NCI-H2196 (cell line): ENCODE measurements at regions not wholly inside any gene's neighbourhood (a gene's known extent, or its start where the extent isn't known, plus 50 kb on each side); places are given as distances from the start of the nearest gene placed in this dataset.
"Not testable (repeated sequence)": the region's sequence is repeated elsewhere in the genome, so short reads cannot be mapped to it uniquely, and the experiment has no call there.

Experiments used
- DNase-seq: peaks from one replicate; lab custom pipeline; 2025; ENCODE audit not compliant: unreplicated experiment; lab: John Stamatoyannopoulos, UW

GRCh38 chr11:92122561-92122960 is 102.1 kb upstream of the FAT3 start:
- DNase-seq = no peak

- no peak for DNase-seq
These were observed 113.3 kb upstream of the FAT3 start for GRCh38 chr11:92111287-92111686.

DNA sequence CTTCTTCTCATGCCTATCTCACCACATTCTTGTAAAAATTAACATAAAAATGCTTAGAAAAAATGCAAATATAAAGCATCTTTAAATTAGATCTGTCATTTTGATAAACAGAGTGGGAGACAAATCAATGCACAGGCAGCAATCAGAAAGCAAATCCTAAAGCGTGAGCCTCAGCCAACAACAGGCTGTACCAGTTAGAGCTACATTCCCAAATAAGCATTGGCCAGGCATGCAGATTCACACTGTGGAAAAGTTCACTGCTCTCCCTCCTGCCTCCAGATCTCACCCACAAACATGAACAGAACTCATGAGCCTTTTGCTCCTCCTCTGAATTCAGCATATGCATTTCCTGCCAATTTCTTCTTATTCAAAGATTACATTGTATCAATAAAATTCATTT is 115.2 kb upstream of the FAT3 start:
- no peak for DNase-seq

GRCh38 chr11:92107331-92107730 is 117.3 kb upstream of the FAT3 start:
- DNase-seq = no peak

DNA sequence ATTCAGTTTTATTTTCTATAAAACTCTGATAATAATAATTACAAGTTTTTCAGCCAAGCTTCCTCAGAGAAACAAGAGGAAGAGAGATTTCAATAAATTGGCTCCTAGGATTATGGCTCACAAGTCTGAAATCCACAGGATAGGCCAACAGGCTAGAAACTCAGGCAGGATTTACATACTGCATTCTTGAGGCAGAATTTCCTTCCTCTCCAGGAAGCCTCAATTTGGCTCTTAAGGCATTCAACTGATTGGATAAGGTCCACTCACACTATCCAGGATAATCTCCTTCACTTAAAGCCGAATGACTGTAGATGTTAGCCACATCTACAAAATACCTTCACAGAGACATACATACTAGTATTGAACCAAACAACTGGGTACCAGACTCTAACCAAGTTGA is 120.3 kb upstream of the FAT3 start:
- no peak for DNase-seq

GRCh38 chr11:92101920-92102319 is 122.7 kb upstream of the FAT3 start:
- DNase-seq = no peak

- DNase-seq = no peak
These were observed 125.4 kb upstream of the FAT3 start for GRCh38 chr11:92099183-92099582.

GRCh38 chr11:92098172-92098571 is 126.4 kb upstream of the FAT3 start:
- DNase-seq = no peak

- DNase-seq = no peak
These were observed 136.7 kb upstream of the FAT3 start for GRCh38 chr11:92087725-92088537.

GRCh38 chr11:92083123-92083522 is 141.5 kb upstream of the FAT3 start:
- no peak for DNase-seq

GRCh38 chr11:92082652-92083051 is 142.0 kb upstream of the FAT3 start:
- no peak for DNase-seq

DNA sequence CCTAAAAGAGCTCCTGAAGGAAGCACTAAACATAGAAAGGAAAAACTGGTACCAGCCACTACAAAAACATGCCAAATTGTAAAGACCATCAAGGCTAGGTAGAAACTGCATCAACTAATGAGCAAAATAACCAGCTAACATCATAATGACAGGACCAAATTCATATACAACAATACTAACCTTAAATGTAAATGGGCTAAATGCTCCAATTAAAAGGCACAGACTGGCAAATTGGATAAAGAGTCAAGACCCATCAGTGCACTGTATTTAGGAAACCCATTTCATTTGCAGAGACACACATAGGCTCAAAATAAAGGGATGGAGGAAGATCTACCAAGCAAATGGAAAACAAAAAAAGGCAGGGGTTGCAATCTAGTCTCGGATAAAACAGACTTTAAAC is 150.1 kb upstream of the FAT3 start:
- not testable (repeated sequence) for DNase-seq

DNA sequence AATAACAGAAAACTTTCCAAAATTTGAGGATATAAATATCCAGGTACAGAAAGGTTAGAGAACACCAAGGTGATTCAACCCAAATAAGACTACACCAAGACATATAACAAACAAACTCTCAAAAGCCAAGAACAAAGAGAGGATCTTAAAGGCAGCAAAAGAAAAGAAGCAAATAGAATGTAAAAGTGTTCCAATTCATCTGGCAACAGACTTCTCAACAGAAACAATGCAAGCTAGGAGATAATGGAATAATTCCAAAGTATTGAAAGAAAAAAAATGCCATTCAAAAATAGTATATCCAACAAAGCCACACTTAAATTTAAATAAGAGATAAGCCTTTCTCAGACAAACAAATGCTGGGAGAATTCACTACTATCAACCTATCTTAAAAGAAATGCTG is 153.0 kb upstream of the FAT3 start:
- DNase-seq = no peak

DNA sequence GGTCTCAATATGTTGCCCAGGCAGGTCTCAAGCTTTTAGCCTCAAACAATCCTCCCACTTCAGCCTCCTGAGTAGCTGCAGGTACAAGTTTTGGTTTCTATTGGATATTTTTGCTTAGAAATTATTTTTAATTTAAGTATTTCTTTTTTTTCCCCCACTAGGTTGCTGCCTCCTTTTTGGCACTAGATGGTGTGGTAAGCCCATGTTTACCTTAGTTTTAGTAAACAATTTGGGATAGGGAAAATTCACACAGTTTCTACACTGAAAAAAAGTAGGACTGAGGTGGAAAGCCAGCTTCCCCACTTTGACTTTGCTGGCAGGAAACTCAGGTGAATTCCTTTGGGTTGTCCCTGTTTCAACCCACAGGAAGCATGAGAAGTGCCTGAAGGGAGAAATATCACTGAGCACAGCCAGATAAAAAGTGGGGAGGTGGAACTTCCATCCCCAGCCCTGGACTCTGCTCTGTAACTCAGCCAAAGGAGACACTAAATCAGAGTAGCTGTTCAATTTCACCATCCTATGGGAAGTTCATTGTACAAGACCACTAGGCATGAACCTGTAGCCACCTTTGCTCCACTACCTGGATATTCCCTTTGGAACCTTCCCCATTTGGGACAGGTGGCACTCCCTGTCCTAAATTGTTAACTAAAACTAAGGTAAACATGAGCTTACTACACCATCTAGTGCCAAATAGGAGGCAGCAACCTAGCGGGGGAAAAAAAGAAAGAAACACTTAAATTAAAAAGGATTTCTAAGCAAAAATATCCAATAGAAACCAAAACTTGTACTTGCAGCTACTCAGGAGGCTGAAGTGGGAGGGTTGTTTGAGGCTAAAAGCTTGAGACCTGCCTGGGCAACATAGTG is 154.4 kb upstream of the FAT3 start:
- DNase-seq = no peak

- DNase-seq = no peak
These were observed 157.6 kb upstream of the FAT3 start for GRCh38 chr11:92067016-92067415.

- no peak for DNase-seq
These were observed 163.1 kb upstream of the FAT3 start for GRCh38 chr11:92061456-92062062.

GRCh38 chr11:92057849-92058442 is 166.7 kb upstream of the FAT3 start:
- no peak for DNase-seq

DNA sequence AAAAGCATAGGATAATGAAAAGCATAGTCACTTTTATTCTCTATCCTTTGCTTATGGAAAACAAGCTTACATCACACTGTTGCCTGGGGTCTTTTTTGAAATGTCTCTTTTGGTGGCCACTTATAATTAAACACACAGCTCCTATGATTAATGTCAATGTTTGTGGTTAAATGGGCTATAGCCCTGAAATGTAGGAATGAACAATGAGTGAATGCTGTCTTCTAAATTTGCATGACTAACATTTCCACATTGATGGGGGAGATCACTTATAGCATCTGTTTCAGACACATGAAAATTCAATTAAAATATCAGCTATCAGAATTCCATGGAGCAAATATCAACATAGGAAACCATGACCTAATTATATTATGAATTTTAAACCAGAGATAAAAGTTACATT is 171.4 kb upstream of the FAT3 start:
- DNase-seq = no peak

GRCh38 chr11:92050305-92050704 is 174.3 kb upstream of the FAT3 start:
- no peak for DNase-seq

DNA sequence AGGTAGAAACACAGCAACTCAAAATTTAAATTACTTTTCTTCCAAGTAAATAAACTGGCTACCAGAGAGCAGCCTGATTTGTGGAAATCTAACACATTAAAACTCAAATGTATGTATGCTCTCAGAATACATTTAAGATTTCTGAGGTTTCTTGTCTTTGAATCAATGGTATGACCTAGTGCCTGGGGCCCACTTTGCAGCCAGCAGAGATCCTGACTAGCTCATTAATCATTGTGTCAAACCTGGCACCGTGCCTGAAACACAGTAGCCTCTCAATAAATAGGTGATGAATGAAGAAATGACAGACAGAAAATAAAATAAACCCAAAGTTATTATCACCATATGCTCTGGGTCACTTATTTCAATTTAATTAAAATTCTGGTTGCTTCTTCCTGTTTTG is 176.2 kb upstream of the FAT3 start:
- no peak for DNase-seq

- DNase-seq = no peak
These were observed 178.5 kb upstream of the FAT3 start for GRCh38 chr11:92046103-92046502.
